Activated T-cell treated with anti-CD3 and anti-CD28 coated beads for 4 hours (primary cell): ENCODE measurements at regions not wholly inside any gene's neighbourhood (a gene's known extent, or its start where the extent isn't known, plus 50 kb on each side); places are given as distances from the start of the nearest gene placed in this dataset.
"Not testable (repeated sequence)": the region's sequence is repeated elsewhere in the genome, so short reads cannot be mapped to it uniquely, and the experiment has no call there.

ENCODE experiments used
- DNase-seq: peaks from one replicate; pipeline ENCODE4 v3.0.0-alpha.2; 2020

GRCh38 chr17:43315369-43315768 is 81.6 kb upstream of the RNU2-1 start:
- DNase-seq = no peak

GRCh38 chr17:43314611-43315011 is 80.8 kb upstream of the RNU2-1 start:
- no peak for DNase-seq

- no peak for DNase-seq
Measured at GRCh38 chr17:43312011-43312410, 78.2 kb upstream of the RNU2-1 start.

GRCh38 chr17:43309505-43310332 is 75.9 kb upstream of the RNU2-1 start:
- DNase-seq = no peak

- no peak for DNase-seq
Measured at GRCh38 chr17:43308999-43309398, 75.2 kb upstream of the RNU2-1 start.

GRCh38 chr17:43304792-43305191 is 71.0 kb upstream of the RNU2-1 start:
- DNase-seq = not testable (repeated sequence)

GRCh38 chr17:43303049-43303448 is 69.3 kb upstream of the RNU2-1 start:
- not testable (repeated sequence) for DNase-seq

- not testable (repeated sequence) for DNase-seq
Measured at GRCh38 chr17:43299300-43300076, 65.7 kb upstream of the RNU2-1 start.

GRCh38 chr17:43289670-43290069 is 55.9 kb upstream of the RNU2-1 start:
- DNase-seq = not testable (repeated sequence)

- not testable (repeated sequence) for DNase-seq
Measured at GRCh38 chr17:43283606-43284005, 49.8 kb upstream of the RNU2-1 start.
